Hepatocyte (in vitro differentiated cells): ENCODE measurements at regions not wholly inside any gene's neighbourhood (a gene's known extent, or its start where the extent isn't known, plus 50 kb on each side); places are given as distances from the start of the nearest gene placed in this dataset.

Source experiments
- DNase-seq: peaks from one replicate; pipeline ENCODE4 v3.0.0-alpha.2; 2016; ENCODE audit warnings: low spot score
- H2AFZ ChIP-seq: fragments of 200-600 bp; sonication (generic); 2 replicates; pipeline ENCODE4 v1.6.0; 2016; ENCODE audit warnings: antibody characterized with exemption, mild to moderate bottlenecking
- H3K27ac ChIP-seq: fragments of 200-600 bp; sonication (generic); 2 replicates; pipeline ENCODE4 v1.5.1; 2016; ENCODE audit warnings: mild to moderate bottlenecking
- H3K27me3 ChIP-seq: fragments of 200-600 bp; sonication (generic); 2 replicates; pipeline ENCODE4 v1.6.1; 2016
- H3K36me3 ChIP-seq: fragments of 200-600 bp; sonication (generic); replicated peaks from 2 replicates; pipeline ENCODE4 v1.5.1; 2016; ENCODE audit warnings: low read depth; ENCODE audit not compliant: insufficient read depth
- H3K4me1 ChIP-seq: fragments of 200-600 bp; sonication (generic); 2 replicates; pipeline ENCODE4 v1.5.1; 2016; ENCODE audit warnings: mild to moderate bottlenecking, moderate library complexity; ENCODE audit not compliant: insufficient read depth
- H3K4me2 ChIP-seq: fragments of 200-600 bp; sonication (generic); 2 replicates; pipeline ENCODE4 v1.6.0; 2016
- H3K4me3 ChIP-seq: fragments of 200-600 bp; sonication (generic); 2 replicates; pipeline ENCODE4 v1.5.1; 2016; ENCODE audit warnings: mild to moderate bottlenecking
- H3K79me2 ChIP-seq: fragments of 200-600 bp; sonication (generic); 2 replicates; pipeline ENCODE4 v1.6.0; 2017; ENCODE audit warnings: mild to moderate bottlenecking
- H3K9me2 ChIP-seq: fragments of 200-600 bp; sonication (generic); replicated peaks from 2 replicates; pipeline ENCODE4 v1.6.0; 2017; ENCODE audit warnings: mild to moderate bottlenecking; ENCODE audit not compliant: insufficient read depth
- H3K9me3 ChIP-seq: fragments of 200-600 bp; sonication (generic); 2 replicates; pipeline ENCODE4 v1.5.1; 2016; ENCODE audit warnings: low read depth, mild to moderate bottlenecking
- H4K20me1 ChIP-seq: fragments of 200-600 bp; sonication (generic); 2 replicates; pipeline ENCODE4 v1.6.0; 2016; ENCODE audit warnings: mild to moderate bottlenecking; ENCODE audit not compliant: insufficient read depth, poor library complexity, severe bottlenecking
- CTCF ChIP-seq: fragments of 200-600 bp; sonication (generic); IDR thresholded peaks from 2 replicates; pipeline ENCODE4 v1.5.1; 2016; ENCODE audit warnings: antibody characterized with exemption, mild to moderate bottlenecking; ENCODE audit not compliant: poor library complexity
- EZH2 ChIP-seq: fragments of 200-600 bp; sonication (generic); IDR thresholded peaks from 2 replicates; pipeline ENCODE4 v1.6.1; 2016; ENCODE audit warnings: antibody characterized with exemption, mild to moderate bottlenecking, borderline replicate concordance
- EZH2phosphoT487 ChIP-seq: fragments of 200-600 bp; sonication (generic); IDR thresholded peaks from one replicate; pipeline ENCODE4 v1.6.1; 2018; ENCODE audit warnings: antibody characterized with exemption, mild to moderate bottlenecking, low read depth, moderate library complexity; ENCODE audit not compliant: unreplicated experiment, severe bottlenecking
- WGBS: methylation state at CpG from one replicate; pipeline ENCODE4 v1.1.6; 2016; ENCODE audit warnings: low lambda C conversion rate; ENCODE audit errors: missing lambda C conversion rate; 5-methylcytosine and 5-hydroxymethylcytosine counted together

- Histone ChIP-seq H3K4me2 (no peak overlapping the region), H3K27me3 (no peaks in the 10 kb centered on the region), H3K27ac (no peak overlapping the region), H3K9me3 (no peaks in the 10 kb centered on the region), H3K4me3 (no peak overlapping the region), H3K36me3 (no peaks in the 10 kb centered on the region), H2AFZ (no peak overlapping the region), H3K79me2 (no peaks in the 10 kb centered on the region), H3K4me1 (no peaks in the 10 kb centered on the region), H3K9me2 (no peaks in the 10 kb centered on the region), H4K20me1 (no peaks in the 10 kb centered on the region)
- WGBS, result 82% methylated on average over 2 of the region's 2 CpGs
- TF ChIP-seq EZH2, result no peak
- TF ChIP-seq CTCF, result no peak
- TF ChIP-seq EZH2phosphoT487, result no peak
- DNase-seq, result no peak
These were observed 118.3 kb upstream of the KCNH8 start for GRCh38 chr3:19029837-19030521.

GRCh38 chr3:19025441-19025840 lies 122.9 kb upstream of the KCNH8 start:
- Histone ChIP-seq H3K4me2 (no peak overlapping the region), H2AFZ (no peak overlapping the region), H3K4me1 (no peaks in the 10 kb centered on the region), H3K36me3 (no peaks in the 10 kb centered on the region), H3K9me2 (no peaks in the 10 kb centered on the region), H3K27ac (no peak overlapping the region), H3K27me3 (no peaks in the 10 kb centered on the region), H3K79me2 (no peaks in the 10 kb centered on the region), H3K4me3 (no peak overlapping the region), H4K20me1 (no peaks in the 10 kb centered on the region), H3K9me3 (no peaks in the 10 kb centered on the region)
- WGBS, result 90% methylated on average over 1 of the region's 1 CpG
- TF ChIP-seq EZH2phosphoT487, result no peak
- no peak for TF ChIP-seq CTCF
- TF ChIP-seq EZH2, result no peak
- DNase-seq, result no peak

GRCh38 chr3:19022546-19022945 lies 125.8 kb upstream of the KCNH8 start:
- no peak for DNase-seq
- Histone ChIP-seq H3K4me1 (no peaks in the 10 kb centered on the region), H3K27me3 (no peaks in the 10 kb centered on the region), H3K9me2 (no peaks in the 10 kb centered on the region), H4K20me1 (no peaks in the 10 kb centered on the region), H3K79me2 (no peaks in the 10 kb centered on the region), H3K27ac (no peak overlapping the region), H3K9me3 (no peaks in the 10 kb centered on the region), H3K36me3 (no peaks in the 10 kb centered on the region), H2AFZ (no peak overlapping the region), H3K4me2 (no peak overlapping the region), H3K4me3 (no peak overlapping the region)
- 89% methylated on average over 4 of the region's 4 CpGs for WGBS
- TF ChIP-seq EZH2 (no peak), CTCF (no peak), EZH2phosphoT487 (no peak)

GRCh38 chr3:19016851-19017250 lies 131.5 kb upstream of the KCNH8 start:
- H3K4me3 ChIP-seq, result no peak overlapping the region
- DNase-seq, result peak; percentile 29
- no peaks in the 10 kb centered on the region for H4K20me1 ChIP-seq
- H3K27ac ChIP-seq, result no peak overlapping the region
- H3K4me2 ChIP-seq, result no peak overlapping the region
- H3K4me1 ChIP-seq, result peaks cover 6% of the 10 kb centered on the region
- no peaks in the 10 kb centered on the region for H3K79me2 ChIP-seq
- H2AFZ ChIP-seq, result no peak overlapping the region
- H3K27me3 ChIP-seq, result no peaks in the 10 kb centered on the region
- H3K9me2 ChIP-seq, result no peaks in the 10 kb centered on the region
- H3K9me3 ChIP-seq, result no peaks in the 10 kb centered on the region
- 52% methylated on average over 2 of the region's 2 CpGs for WGBS
- TF ChIP-seq EZH2phosphoT487 (no peak), CTCF (no peak), EZH2 (no peak)
- H3K36me3 ChIP-seq, result no peaks in the 10 kb centered on the region
